Activated T-cell treated with anti-CD3 and anti-CD28 coated beads for 48 hours (primary cell): ENCODE measurements at regions not wholly inside any gene's neighbourhood (a gene's known extent, or its start where the extent isn't known, plus 50 kb on each side); places are given as distances from the start of the nearest gene placed in this dataset.

Experiments
- DNase-seq: peaks from one replicate; pipeline ENCODE4 v3.0.0-alpha.2; 2020; ENCODE audit warnings: low read depth

DNA sequence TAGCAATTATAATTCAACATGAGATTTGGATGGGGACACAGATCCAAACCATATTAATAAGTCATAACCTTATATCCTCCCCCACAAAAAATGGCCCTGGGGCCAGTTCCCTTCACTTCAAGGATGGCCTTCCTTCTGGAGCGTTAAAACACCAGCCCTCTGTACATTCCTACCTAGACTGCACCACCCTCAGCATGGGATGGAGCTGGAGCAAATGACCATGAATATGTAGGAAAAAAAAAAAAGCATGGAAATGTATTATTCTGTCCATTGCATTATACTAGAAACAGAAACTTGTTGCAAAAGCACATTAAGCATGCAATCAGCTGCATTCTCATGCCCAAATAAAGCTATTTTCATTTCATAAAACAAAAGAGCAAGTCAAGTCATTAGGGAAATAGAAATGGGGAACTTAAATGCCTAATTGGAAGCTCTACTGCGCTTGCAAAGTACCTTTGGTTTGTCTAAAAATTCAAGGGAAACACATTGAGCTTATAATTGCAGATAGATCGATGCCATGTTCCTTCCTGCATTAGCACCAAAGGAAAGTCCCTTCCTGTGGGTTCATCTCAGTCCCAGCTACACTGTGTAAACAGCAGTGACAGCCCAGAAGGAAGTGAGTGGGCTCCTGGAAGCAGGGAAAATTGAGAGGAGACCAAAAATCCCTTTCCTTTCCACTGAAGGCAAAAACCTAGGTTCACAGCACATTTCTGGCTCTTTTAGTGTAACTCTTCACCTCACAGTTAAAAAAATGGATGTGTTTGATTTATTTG is 252.0 kb upstream of the KLHL29 start:
- DNase-seq = no peak

DNA sequence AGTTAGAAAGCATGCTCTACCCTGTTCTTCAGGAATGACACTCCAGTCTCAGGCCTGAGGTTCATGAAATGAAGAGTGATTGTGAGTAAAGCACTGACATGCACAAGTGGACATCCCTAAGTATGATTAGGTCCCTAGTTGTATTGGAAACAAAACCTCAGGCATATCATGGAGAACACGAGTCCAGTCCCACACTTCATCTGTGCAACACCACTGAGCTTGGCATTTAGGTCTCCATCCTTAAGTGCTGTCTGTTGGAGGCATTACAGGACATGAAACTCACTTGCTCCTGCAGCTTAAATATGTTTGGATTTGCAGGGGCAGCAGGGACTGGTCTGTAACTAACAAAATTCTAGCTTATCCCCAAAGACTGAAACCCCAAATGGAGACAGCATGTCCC is 250.3 kb upstream of the KLHL29 start:
- no peak for DNase-seq

DNA sequence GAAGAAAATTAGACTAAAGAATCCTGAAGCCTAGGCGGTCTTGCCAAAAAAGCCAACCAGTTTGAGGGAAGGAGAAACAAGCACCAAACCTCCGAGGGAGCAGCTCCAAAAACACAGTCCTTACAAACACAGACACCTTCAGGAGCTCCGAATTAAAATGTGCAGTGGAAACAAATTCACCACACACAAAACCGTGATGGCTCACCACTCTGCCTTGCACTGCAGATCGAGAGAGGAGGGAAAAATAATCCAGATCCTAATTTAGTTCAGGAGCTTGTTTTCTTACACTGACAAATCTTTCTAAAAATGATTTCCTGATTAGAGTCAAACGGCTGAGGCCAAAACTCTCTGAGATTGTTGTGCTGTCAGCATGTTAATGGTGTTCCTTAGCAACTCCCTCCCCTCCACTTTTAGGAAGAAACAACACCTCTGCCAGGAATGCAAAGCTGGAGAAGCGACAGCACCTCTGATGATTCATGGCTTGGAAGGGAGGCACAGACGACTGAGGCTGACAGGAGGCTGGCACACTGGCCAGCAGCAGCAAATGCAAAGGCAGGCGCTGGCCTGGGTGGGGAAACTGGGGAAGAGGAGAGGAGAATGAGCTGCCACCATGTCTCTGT is 249.4 kb upstream of the KLHL29 start:
- DNase-seq = no peak

DNA sequence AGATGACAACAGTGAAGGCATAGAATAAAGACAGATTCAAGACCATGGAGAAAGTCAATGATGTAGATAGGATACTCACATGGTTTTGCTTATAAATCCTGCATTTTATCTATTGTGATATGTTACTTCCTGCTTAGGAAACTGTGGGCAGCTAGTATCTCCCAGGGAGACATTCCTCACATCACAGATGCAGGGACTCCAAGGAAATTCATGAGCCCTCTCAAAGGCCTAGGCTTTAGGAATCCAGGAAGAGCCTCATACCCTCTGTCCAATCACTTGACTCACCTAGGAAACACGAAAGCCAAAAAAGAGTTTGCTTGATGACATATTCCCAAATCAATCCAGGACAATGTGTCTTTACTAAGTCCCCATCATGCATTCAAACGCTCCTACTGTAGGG is 247.8 kb upstream of the KLHL29 start:
- no peak for DNase-seq

DNA sequence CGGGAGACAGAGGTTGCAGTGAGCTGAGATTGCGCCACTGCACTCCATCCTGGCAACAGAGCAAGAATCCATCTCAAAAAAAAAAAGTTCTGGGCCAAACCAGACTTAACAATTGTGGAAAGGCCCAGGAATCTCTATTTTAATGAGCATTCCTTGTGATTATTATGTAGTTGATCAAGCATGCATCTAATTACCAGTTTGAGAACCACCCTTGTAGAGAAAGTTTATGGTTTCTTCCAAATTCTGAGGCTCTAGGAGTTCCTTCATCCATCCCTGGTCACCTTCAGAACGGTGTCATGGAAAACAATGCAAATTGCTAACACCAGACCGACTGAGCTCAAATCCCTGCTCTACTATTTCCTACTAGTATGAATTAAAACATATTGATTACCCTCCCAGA is 246.3 kb upstream of the KLHL29 start:
- DNase-seq = no peak

DNA sequence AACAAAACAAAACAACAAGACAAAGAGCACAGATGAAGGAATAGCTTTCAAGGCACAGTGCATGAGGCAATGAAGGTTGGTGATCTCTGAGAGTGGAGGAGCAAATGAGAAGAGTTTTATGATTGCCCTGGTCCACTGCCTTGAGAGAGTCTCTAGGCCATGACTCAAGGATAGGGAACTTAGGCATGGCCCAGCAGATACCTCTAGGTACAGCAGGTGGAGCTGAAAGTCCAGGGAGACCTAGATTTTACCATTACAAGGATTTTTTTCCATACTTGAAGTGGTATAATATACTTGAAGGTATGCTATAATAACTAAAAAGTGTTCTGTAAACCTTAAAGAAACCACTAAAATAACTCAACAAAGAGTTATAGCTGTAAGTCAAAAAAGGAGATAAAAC is 239.5 kb upstream of the KLHL29 start:
- no peak for DNase-seq

DNA sequence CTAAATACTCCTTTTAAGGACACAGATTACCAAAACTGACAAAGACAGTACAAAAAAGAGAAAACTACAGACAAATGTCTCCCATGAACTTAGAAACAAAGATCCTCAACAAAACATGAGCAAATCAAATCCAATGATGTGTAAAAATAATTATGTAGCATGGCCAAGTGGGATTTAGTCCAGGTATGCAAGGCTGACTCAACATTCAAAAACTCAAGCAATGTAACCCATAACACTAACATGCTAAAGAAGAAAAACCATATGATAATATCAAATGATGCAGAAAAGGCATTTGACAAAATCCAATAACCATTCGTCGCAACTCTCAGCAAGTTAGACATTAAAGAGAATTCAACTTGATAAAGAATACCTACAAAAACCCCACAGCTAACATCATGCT is 239.0 kb upstream of the KLHL29 start:
- no peak for DNase-seq

DNA sequence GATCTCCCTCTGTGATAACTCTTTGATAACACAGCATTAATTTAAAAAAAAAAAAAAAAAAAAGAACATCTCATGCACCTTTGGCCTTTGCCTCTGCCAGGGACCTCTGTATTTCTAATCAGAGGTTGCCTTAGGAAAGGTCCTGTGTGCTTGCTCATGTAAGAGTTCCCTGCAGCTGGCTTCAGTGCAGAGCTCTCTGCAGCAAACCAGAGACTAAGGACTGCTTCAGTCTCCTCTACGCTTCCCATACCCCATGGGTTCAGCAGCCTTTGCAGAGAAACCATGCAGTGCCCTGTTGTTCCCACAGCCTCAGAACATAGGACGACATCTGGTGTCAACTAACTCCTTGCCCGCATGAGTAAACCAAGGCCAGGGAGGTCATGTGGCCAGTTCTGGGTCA is 236.6 kb upstream of the KLHL29 start:
- no peak for DNase-seq

DNA sequence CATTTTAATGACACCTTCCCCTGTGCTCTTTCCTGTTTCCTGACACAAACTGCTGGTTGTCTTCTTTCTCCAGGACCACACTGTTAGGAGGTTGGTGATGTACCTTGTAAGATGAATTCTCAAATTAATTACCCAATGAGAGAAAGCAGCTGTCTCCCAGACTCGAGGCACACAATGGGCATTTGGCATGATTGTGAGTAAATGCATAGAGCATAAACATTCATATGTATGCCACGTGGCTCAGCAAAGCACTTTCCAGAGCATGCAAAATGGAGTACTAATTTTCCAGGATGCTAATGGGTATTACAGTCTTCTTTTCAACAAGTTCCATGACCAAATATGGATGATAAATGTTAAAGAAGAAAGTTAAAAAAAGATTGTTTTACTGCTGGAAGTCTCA is 235.2 kb upstream of the KLHL29 start:
- DNase-seq = no peak

DNA sequence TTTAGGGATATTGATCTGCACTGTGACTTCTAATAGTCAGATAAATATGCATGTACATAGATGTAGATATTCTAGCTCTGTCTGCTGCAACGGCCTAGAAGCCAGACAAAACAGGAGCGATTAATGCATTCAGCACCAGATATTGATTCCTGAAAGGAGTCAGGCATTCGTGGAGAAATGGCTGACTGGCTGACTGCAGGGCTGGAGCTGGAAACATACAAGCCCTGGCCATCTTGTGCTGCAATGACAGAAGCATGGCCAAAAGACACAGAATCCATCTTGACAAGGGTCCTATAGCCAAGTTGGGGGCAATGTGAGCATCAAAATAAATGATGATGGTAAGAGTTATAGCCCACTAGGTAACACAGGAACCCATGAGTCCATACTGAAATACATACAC is 231.5 kb upstream of the KLHL29 start:
- DNase-seq = no peak

DNA sequence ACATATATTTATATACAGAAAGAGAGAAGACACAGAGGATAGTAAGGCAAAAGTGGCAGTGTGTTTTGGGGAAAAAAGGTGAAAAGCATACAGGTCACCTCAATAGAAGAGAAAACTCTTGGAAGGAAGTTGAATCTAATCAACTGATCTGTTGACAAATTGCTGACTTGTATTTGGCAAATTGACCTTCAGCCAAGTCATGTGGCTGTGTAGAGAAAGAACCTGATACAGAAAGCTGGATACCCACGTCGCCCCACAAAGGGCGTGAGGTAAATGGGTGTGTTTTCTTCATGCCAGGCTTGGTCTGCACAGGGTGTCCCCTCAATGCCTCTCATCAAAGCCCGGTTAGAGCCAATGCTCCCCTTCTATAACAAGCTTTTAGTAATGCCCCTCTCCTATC is 230.0 kb upstream of the KLHL29 start:
- no peak for DNase-seq

DNA sequence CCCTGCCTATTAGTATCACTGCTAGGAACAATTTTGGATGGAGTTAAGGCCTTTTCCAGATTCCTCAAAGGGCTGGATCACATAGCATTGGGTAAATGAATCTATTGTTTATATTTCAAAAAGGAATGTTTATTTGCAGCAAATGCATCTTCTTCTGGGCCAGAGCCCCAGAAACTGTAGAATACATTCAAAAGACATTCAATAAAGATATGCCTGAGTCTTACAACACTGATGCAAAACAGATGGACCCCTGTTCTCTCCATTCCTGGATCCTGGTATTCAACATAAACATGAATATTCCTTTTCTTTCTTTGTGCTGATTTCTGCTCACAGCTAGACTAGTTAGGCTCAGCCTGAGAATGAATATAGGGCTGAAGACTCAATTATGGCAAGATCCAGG is 227.2 kb upstream of the KLHL29 start:
- no peak for DNase-seq

DNA sequence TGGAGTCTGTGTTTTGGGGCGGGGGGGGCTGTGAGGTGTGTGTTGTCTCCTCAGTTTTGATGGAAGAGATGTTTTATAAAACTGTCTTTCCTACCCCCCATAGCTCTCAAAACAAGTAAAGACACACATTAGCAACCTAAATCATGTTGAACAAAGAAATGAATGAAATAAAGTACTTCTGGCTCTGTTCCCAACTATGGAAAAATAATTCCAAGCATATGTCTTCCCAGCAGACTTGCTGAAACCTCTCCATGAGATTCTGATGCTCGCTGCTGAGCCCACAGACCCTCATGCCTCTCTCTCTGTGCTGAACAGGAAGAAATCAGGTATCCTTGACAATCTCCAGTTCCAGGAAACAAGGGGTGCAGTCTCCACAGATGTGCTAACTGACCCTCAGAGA is 226.7 kb upstream of the KLHL29 start:
- no peak for DNase-seq

DNA sequence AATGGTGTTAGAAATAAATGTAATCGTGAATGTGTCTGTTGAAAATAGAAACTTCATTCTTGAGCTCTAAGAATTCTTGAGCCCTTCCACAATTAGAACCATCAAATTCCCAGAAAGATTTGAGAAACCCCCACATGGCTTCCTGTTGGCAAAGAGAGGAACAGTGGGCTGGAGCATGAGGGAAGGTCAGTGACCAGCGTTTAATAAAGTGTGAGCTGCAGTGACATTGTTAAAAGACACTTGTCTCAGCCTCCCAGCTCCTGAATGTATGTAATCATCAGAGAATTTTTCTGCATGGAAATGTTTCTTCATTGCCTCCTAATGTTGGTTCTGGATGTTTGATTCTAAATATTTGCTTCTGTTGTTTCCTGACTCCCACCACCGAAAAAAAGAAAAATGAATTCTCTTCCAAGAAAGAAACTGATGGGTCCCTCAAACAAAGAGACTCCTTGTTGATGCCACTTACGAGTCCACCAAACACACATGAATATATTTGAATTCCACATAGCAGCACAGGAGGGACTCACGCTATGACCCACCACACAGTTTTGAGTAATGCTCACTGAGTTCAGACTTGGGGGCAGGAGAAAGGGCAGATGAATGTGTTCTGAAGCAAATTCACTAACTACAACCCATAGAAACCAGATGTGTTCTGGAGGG is 225.1 kb upstream of the KLHL29 start:
- no peak for DNase-seq

DNA sequence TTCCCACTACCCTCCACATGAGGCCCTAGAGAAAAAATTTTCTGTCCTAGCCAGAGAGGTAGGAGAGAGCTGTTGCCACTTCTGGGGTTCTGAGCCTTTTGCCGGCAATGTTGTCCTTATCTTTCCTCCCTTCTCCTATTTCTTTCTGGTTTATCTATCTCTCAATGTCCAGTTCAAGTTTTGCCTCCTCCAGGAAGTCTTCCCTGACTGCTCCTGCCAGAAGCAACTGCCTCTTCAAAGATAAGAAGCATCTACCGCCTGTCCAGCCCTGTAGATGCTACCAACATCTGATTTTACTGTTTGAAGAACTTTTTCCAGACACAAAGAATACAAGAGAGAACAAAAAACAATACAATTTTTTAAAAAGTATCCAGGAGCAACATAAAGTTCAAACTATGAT is 220.8 kb upstream of the KLHL29 start:
- DNase-seq = no peak

DNA sequence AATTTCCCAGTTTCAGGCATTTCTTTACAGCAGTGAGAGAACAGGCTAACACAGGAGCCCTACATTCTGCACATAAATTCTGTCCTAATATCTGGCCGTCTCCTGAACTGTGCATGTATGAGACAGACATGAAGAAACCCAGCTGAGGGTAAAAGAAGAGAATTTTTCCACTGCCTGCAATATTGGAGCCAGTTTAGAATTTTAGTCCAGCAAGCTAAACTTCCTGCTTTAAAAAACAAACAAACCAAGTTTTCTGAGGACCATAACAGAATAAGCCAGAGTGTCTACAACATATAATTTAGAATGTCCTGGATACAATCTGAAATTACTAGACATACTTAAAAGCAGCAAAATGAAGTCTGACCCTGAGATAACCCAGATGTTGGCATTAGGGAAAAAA is 215.1 kb upstream of the KLHL29 start:
- no peak for DNase-seq

DNA sequence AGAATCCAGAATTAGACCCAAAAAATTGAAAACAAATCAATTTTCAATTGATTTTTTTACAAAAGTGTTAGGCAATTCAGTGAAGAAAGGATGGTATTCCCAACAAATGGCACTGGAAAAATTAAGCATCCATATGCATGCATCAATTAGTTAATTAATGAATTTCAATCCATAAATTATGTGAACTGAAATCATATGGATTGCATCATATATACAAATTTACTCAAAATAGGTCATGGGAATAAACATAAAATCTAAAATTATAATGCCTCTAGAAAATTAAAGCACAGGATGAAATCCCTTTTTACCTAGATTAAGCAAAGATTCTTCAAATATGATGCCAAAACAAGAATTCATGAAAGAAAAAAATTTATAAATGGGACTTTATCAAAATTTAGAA is 213.9 kb upstream of the KLHL29 start:
- DNase-seq = no peak

DNA sequence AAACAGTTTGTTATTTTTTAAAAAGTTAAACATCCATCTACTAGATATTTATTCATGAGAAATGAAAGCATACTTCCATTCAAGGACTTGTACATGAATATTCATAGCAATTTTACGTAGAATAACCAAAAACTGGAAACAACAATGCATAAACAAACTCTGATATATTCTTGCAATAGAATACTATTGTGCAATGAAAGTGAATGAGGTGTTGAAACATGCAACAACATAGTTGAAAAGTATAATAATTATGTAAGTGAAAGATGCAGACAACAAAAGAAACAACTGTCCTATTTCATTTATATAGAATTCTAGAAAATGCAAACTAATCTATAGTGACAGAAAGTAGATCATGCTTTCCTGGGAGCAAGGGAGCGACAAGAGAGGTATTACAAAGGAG is 206.6 kb upstream of the KLHL29 start:
- no peak for DNase-seq

DNA sequence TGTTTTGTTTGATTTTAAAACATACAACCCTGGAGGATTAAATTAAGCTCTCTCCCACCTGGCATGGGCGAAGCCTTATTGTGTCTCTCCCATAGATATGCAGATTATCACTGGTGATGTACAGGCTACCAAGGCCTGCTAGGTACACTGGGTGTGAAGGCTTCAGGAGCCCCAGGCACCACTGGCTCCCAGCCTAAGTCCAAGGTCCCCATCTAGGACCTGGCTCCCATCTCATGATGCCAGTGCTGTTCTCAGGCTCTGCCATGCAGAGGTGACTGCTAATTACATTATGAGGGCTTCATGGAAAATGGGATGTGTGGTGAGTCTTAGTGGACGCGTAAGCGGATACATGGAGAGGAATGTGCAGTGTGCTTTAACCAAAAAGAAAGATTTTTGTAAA is 201.2 kb upstream of the KLHL29 start:
- DNase-seq = no peak

DNA sequence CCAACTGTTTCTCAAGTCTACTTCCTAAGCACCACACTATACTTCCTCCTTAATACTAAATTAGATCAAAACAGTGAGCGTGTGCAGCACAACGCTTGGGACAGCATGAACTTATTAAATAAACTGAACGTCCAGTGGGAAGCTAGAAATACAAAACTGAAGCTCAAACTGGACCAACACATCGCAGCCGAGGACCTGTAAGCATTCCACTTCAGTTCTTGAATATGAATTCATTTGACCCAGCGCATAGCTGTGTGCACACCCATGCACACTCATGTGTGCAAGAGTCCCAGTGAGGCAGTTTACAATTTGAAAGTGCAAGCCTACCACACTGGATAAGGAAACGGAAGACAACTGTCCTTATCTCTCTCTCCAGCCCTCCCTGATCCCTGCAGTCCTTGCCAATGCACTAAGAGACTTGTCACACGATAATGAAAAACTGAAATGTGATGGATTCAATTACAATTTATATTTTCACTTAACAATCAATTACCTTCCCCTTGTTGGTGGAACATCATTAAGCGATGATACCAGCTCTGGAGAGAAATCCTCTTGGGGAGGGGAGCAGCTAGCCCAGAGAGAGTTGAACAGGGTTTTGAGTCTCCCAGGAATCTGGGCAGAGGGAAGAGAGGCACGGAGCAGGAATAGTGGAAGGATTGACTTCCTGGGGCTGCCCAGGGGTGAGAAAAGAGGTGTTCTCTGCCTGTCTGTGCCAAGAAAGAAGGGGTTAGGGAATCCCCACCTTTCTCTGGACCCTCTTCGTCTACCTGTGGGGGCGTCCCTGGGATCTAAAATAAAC is 186.5 kb upstream of the KLHL29 start:
- no peak for DNase-seq

DNA sequence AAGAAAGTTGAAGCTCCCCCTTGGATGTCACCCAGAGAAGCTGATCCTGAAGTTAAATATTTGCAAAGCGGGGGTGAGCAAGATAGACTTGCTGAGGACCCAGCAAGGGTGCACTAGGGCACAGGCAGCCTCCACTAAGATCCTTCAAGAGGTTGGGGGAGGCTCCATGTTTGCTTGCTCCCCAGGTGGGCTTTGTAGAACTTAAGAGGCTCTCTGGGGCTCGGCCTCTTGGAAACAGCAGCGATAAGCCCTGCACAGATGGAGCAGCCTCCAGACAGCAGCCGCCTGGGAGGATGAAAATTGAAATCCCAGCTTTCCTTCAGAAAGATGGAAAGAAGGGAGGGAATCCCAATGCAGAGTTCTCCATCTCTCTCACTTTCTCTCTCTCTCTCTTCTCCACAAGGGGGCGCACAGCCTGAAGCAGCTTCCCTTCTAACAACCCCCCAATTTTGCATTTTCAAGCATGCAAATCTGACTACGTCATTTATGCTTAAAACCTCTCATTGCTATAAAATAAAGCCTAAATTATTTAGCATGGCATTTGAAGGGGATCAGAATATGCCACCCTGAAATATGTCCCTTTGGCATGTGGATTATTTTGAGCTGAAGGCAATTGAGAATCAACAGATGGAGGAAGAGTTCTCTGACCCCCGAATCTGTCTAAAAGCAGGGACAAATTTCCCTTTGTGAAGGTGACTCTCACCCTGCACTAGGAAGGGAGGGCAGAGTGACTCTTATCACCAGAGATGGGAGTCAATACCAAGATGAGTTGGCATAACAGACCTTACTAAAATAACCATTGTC is 185.7 kb upstream of the KLHL29 start:
- no peak for DNase-seq
